Lung (tissue), 11 donors: ENCODE measurements at regions not wholly inside any gene's neighbourhood (a gene's known extent, or its start where the extent isn't known, plus 50 kb on each side); places are given as distances from the start of the nearest gene placed in this dataset.

Source experiments
- ATAC-seq: fragments of 200-7000 bp; cut with Tn5 transposase; one replicate; pipeline ENCODE4 v1.9.1; 2020; ENCODE audit warnings: moderate number of reproducible peaks; ENCODE audit not compliant: insufficient read depth, low FRiP score
- DNase-seq, 3 donors: peaks; one replicate each; pipeline ENCODE4 v3.0.0-alpha.2; 2013 to 2017
- H3K27ac ChIP-seq, 2 donors: one replicate each; pipeline ENCODE4 v1.5.1; 2013; ENCODE audit warnings: mild to moderate bottlenecking in 2 of 2, moderate library complexity in 2 of 2, control low read depth in 1 of 2, inconsistent platforms in 1 of 2, low read depth in 1 of 2, low read length in 1 of 2
- H3K27me3 ChIP-seq, 3 donors: one replicate each; pipeline ENCODE4 v1.5.1; 2013; ENCODE audit warnings: low read length in 2 of 3; ENCODE audit not compliant: control insufficient read depth in 3 of 3, insufficient read depth in 3 of 3
- H3K36me3 ChIP-seq, 4 donors: one replicate each; pipeline ENCODE4 v1.5.1; 2013; ENCODE audit warnings: low read length in 4 of 4, mild to moderate bottlenecking in 1 of 4, moderate library complexity in 1 of 4; ENCODE audit not compliant: control insufficient read depth in 4 of 4, insufficient read depth in 4 of 4
- H3K4me1 ChIP-seq, 5 donors: one replicate each; pipeline ENCODE4 v1.5.1; 2013; ENCODE audit warnings: low read length in 5 of 5, mild to moderate bottlenecking in 2 of 5, moderate library complexity in 1 of 5; ENCODE audit not compliant: control insufficient read depth in 5 of 5, insufficient read depth in 5 of 5
- H3K4me3 ChIP-seq: one replicate; pipeline ENCODE4 v1.5.1; 2013; ENCODE audit warnings: mild to moderate bottlenecking, control low read depth, moderate library complexity
- H3K9ac ChIP-seq, 2 donors: one replicate each; pipeline ENCODE4 v1.5.1; 2013; ENCODE audit warnings: low read length in 2 of 2, control low read depth in 1 of 2; ENCODE audit not compliant: insufficient read depth in 1 of 2
- H3K9me3 ChIP-seq, 4 donors: one replicate each; pipeline ENCODE4 v1.5.1; 2013; ENCODE audit warnings: low read length in 3 of 4, mild to moderate bottlenecking in 1 of 4, moderate library complexity in 1 of 4; ENCODE audit not compliant: control insufficient read depth in 4 of 4, insufficient read depth in 3 of 4
- CTCF ChIP-seq: IDR thresholded peaks from 2 replicates; pipeline ENCODE4 v1.5.1; 2012; ENCODE audit warnings: mild to moderate bottlenecking; ENCODE audit errors: control extremely low read depth, extremely low read depth
- WGBS, 2 donors: extraction: QIAGEN DNeasy Blood & Tissue Kit; methylation state at CpG; one replicate each; pipeline ENCODE4 v1.1.7; 2013; 5-methylcytosine and 5-hydroxymethylcytosine counted together
- donor health status: control.
- donor health status: control.
- donor health status: Bipolar disorder and iron deficiency.
- donor health status: healthy.
- donor health status: DM: yes; HTN: yes; CAD: no.

GRCh38 chr2:4412637-4413187, 709.3 kb downstream of the DCDC2C start:
- WGBS, 2 donors, result 64 to 72% methylated on average over 9 of the region's 9 CpGs
- Histone ChIP-seq H3K4me3 (no peak overlapping the region), H3K27ac (no peak overlapping the region), H3K4me1 (no peaks in the 10 kb centered on the region), H3K9me3 (peaks cover 0 to 4% (median 0%) of the 10 kb centered on the region in 4 donors), H3K36me3 (no peaks in the 10 kb centered on the region), H3K9ac (no peak overlapping the region), H3K27me3 (no peaks in the 10 kb centered on the region)
- ATAC-seq (no peak), DNase-seq (no peak)
- no peak for TF ChIP-seq CTCF

DNA sequence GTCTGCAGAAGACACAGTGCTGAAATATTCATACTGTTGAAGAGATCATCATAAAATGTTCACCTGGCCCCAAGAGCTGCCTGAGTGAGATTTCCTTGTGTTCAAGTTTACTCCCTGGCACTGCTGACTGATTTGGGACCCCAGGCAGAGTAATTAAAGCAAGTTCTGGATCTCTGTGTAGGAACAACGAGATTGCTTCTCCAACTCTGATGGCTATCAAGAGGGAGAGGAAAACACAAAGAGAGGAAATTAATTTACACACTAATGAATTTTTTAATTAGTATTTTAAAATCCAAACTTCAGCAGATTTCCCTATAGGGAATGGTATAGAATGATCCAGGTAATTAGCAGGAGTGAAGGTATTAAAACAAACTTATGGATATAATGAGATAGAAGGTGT, 711.8 kb downstream of the DCDC2C start:
- H3K9ac ChIP-seq, result no peak overlapping the region
- H3K4me1 ChIP-seq, result peaks cover 0 to 4% (median 0%) of the 10 kb centered on the region in 5 donors
- no peak overlapping the region for H3K27ac ChIP-seq
- no peak for TF ChIP-seq CTCF
- ATAC-seq, result no peak
- no peak for DNase-seq
- H3K27me3 ChIP-seq, result no peaks in the 10 kb centered on the region
- 57 to 73% methylated on average over 1 of the region's 1 CpG for WGBS, 2 donors
- peaks cover 0 to 4% (median 0%) of the 10 kb centered on the region in 4 donors for H3K9me3 ChIP-seq
- H3K4me3 ChIP-seq, result no peak overlapping the region
- H3K36me3 ChIP-seq, result no peaks in the 10 kb centered on the region

DNA sequence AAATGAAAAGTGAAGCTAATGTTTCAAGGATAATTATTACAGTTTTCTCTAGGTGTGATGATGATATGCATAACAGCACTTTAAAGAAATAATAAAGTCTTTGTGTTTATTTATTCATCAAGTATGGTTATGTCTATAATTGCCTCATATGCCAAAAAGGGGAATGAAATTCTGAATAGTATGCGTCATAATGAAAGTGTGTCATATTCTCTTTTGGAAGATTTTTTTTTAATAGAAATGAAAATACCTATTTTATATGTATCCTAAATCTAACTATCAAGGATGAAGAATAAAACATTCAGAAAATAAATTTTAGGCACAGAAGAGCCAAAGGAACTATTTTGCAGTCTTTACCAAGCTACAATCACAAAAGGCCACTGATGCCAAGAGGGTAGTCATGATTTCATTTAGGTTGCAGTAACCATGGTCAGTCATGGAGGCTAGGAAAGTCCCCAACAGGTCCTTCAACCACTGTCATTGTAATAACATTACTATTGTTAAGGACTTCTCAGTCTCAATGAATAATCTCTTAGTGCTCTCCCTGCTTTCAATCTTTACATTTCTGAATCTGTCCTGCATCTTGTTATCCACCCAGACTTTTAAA, 712.5 kb downstream of the DCDC2C start:
- DNase-seq (no peak), ATAC-seq (no peak)
- Histone ChIP-seq H3K9ac (no peak overlapping the region), H3K27ac (no peak overlapping the region), H3K9me3 (peaks cover 0 to 4% (median 0%) of the 10 kb centered on the region in 4 donors), H3K4me1 (peaks cover 0 to 4% (median 0%) of the 10 kb centered on the region in 5 donors), H3K4me3 (no peak overlapping the region), H3K36me3 (no peaks in the 10 kb centered on the region), H3K27me3 (no peaks in the 10 kb centered on the region)
- TF ChIP-seq CTCF, result no peak
- WGBS, 2 donors, result 98 to 100% methylated on average over 1 of the region's 1 CpG
